Activated CD8-positive, alpha-beta T cell treated with anti-CD3 and anti-CD28 coated beads, Interleukin-2, amount 10 ng/mL, durations not matched to agents 7 days and 5 days (primary cell): ENCODE measurements at regions not wholly inside any gene's neighbourhood (a gene's known extent, or its start where the extent isn't known, plus 50 kb on each side); places are given as distances from the start of the nearest gene placed in this dataset.

Experiments
- ATAC-seq: fragments of 150-1000 bp; cut with Tn5 transposase; one replicate; pipeline ENCODE4 v1.10.0; 2021; ENCODE audit warnings: moderate library complexity
- CTCF ChIA-PET: fragments of 350-600 bp; sonication (Branson Sonifier 250); formaldehyde crosslinking; loops from one replicate; lab custom pipeline; 2021; ENCODE audit warnings: antibody characterized with exemption; lab: Charles Lee
- POLR2A ChIA-PET: fragments of 350-600 bp; sonication (Branson Sonifier 250); formaldehyde crosslinking; loops from one replicate; lab custom pipeline; 2021; ENCODE audit warnings: antibody characterized with exemption; lab: Charles Lee
- DNase-seq: peaks from one replicate; pipeline ENCODE4 v3.0.0-alpha.2; 2020
- H3K27ac Mint-ChIP-seq: one replicate; pipeline ENCODE4 v1.8.0; 2021; ENCODE audit warnings: mild to moderate bottlenecking, mixed read lengths
- H3K27me3 Mint-ChIP-seq: one replicate; pipeline ENCODE4 v1.8.0; 2021; ENCODE audit warnings: low read depth, mixed read lengths
- H3K36me3 Mint-ChIP-seq: one replicate; pipeline ENCODE4 v1.8.0; 2021; ENCODE audit warnings: low read depth, mixed read lengths
- H3K4me1 Mint-ChIP-seq: one replicate; pipeline ENCODE4 v1.8.0; 2021; ENCODE audit warnings: low read depth, mixed read lengths
- H3K4me3 Mint-ChIP-seq: one replicate; pipeline ENCODE4 v1.8.0; 2021; ENCODE audit warnings: mild to moderate bottlenecking, mixed read lengths
- H3K9me3 Mint-ChIP-seq: one replicate; pipeline ENCODE4 v1.8.0; 2022; ENCODE audit warnings: mixed read lengths; ENCODE audit not compliant: insufficient read depth

DNA sequence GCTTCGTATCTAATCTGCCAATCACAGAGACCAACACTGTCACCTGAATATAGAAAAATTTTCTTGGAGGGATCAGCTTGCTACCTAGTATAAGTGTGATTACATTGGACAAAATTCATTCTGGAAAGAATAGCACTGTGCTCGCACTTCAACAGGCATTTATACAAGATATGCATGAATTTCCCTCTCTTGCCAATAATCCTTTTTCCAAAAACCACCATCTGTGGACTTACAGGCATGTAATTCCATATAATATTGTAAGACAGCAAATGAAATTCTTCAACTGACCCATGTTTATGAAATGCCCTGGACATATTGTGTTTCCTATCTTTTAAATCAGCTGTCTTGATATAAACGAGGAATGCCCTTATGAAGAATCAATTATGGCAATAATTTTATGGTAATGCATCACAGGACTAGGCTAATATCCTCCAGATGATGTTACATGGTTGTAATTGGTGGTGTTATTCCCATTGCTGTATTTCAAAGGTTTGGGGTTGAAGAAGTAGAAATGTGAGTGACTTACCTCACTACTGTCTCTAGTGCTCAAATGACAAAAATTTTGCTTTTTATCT lies 861.4 kb upstream of the NECTIN3 start:
- no peaks in the 10 kb centered on the region for H3K9me3 Mint-ChIP-seq
- H3K27me3 Mint-ChIP-seq, result no peaks in the 10 kb centered on the region
- no peaks in the 10 kb centered on the region for H3K4me1 Mint-ChIP-seq
- no peak for DNase-seq
- no peak for ATAC-seq
- no peak overlapping the region for H3K4me3 Mint-ChIP-seq
- no peak overlapping the region for H3K27ac Mint-ChIP-seq
- ChIA-PET POLR2A (no interaction called here), CTCF (no interaction called here)
- H3K36me3 Mint-ChIP-seq, result no peaks in the 10 kb centered on the region

DNA sequence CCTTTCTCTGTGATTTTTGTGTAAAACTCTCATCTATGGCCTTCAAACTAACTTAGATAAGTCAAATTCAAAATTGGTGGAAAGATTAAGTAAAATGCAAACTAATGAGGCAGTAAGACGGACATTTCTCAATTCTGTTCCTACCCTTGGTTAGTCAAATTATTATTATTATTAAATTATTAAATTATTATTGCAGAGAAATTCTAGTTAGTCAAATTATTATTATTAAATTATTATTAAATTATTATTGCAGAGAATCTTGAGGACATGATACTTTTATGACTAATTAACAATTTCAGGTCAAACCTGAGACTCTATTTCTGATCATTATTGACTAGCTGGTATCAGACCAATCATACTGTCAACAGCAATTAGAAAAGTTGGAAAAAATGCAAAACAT lies 845.0 kb upstream of the NECTIN3 start:
- ATAC-seq (no peak), DNase-seq (no peak)
- H3K36me3 Mint-ChIP-seq, result no peaks in the 10 kb centered on the region
- H3K9me3 Mint-ChIP-seq, result no peaks in the 10 kb centered on the region
- POLR2A ChIA-PET, result interaction anchor here (0.6 kb wide), 1 partner anchor 352 kb away, joined by 3 read pairs; no protein-coding TSS in a partner anchor
- CTCF ChIA-PET, result no interaction called here
- no peaks in the 10 kb centered on the region for H3K4me1 Mint-ChIP-seq
- H3K27ac Mint-ChIP-seq, result no peak overlapping the region
- no peak overlapping the region for H3K4me3 Mint-ChIP-seq
- H3K27me3 Mint-ChIP-seq, result no peaks in the 10 kb centered on the region

DNA sequence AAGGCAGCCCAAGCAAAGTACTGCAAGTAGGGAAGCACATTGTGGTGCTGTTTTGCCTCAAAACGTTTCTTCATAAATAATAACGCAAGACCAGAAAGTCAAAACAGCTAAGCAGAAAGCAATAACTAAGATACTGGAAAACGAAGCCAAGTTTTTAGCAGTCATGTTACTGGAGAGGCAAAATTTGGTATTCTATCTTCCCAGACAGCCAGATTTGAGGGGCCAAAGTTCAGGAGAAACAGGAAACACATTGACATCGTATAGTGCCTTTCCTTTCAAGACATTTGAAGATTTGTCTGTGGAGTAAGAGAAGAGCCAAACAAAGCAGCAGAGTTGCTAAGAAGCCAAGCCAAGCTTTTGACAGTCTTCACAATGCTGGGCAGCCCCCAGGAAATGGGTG lies 843.6 kb upstream of the NECTIN3 start:
- H3K4me3 Mint-ChIP-seq, result no peak overlapping the region
- no peaks in the 10 kb centered on the region for H3K9me3 Mint-ChIP-seq
- no peak for DNase-seq
- no peaks in the 10 kb centered on the region for H3K4me1 Mint-ChIP-seq
- no peak overlapping the region for H3K27ac Mint-ChIP-seq
- no peaks in the 10 kb centered on the region for H3K27me3 Mint-ChIP-seq
- ChIA-PET CTCF (no interaction called here), POLR2A (no interaction called here)
- H3K36me3 Mint-ChIP-seq, result no peaks in the 10 kb centered on the region
- ATAC-seq, result no peak

DNA sequence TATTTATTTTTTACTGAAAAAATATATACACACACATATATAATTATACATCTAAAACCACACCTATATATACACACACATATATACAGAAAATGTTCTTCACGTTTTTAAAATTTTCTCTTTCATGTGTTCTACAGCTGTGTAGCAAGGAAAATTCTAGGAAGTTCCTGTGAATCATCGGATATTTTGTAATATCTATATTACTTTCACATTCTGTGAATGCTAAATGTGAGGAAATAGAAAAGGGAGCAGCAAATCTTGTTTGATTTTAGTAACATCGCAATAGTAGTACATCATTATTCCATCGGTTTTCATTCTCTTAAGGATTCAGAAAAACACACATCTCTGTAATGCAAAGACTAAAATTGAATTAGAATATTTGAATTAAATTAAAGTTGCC lies 836.8 kb upstream of the NECTIN3 start:
- H3K36me3 Mint-ChIP-seq, result no peaks in the 10 kb centered on the region
- no peaks in the 10 kb centered on the region for H3K9me3 Mint-ChIP-seq
- ChIA-PET POLR2A (no interaction called here), CTCF (no interaction called here)
- ATAC-seq (no peak), DNase-seq (no peak)
- no peaks in the 10 kb centered on the region for H3K4me1 Mint-ChIP-seq
- no peak overlapping the region for H3K4me3 Mint-ChIP-seq
- H3K27ac Mint-ChIP-seq, result no peak overlapping the region
- no peaks in the 10 kb centered on the region for H3K27me3 Mint-ChIP-seq

DNA sequence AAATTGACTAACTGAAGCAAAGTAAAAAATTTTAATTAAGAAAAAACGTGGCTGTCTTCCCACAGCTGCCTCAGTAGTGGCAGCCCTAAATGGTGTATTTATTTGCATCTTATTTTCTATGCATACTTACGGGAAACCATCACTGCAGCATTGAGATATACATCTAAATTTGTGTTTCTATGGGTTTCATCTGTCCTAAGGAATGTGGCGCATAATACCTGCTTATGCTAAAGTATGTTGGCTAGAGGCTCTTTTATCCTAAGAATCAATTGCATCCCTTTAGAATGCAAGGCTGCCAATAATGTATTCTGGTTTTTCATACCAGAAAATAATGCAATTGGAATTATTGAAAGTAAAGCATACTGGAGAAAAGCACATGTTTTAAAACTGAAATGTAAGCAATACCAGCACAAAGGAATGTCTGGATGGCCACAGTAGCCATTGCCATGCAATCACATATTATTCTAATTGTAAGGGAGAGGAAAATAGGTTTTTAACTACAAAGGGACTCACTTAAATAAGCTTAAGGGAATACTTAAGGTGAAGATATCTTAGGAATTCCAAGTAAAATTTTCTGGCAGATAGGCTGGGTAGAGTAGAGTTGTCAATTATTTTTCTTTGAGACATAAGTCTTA lies 834.5 kb upstream of the NECTIN3 start:
- Mint-ChIP-seq H3K9me3 (peaks cover 4% of the 10 kb centered on the region), H3K27me3 (no peaks in the 10 kb centered on the region), H3K4me1 (no peaks in the 10 kb centered on the region), H3K4me3 (no peak overlapping the region), H3K36me3 (no peaks in the 10 kb centered on the region), H3K27ac (no peak overlapping the region)
- ChIA-PET CTCF (interaction anchor here (0.7 kb wide), 1 partner anchor 559 kb away, joined by 3 read pairs; no protein-coding TSS in a partner anchor), POLR2A (no interaction called here)
- ATAC-seq (no peak), DNase-seq (no peak)

DNA sequence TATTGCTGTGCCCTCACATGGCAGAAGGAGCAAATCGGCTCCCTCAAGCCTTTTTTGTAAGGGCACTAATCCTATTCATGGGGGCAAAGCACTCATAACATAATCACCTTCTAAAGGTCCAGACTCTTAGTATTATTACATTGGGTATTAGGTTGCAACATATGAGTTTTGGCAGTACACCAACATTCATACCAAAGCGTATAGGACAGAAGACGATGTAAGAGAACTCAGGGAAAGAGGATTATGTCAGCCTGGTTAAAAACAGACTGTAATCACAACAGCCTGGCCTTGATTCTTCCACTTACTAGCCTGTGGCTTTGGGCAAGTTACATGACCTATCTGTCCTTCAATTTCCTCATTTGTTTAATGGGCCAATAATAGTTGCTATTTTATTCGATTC lies 828.5 kb upstream of the NECTIN3 start:
- H3K27me3 Mint-ChIP-seq, result no peaks in the 10 kb centered on the region
- DNase-seq, result no peak
- no peaks in the 10 kb centered on the region for H3K36me3 Mint-ChIP-seq
- H3K9me3 Mint-ChIP-seq, result peaks cover 4% of the 10 kb centered on the region
- no peak overlapping the region for H3K27ac Mint-ChIP-seq
- H3K4me3 Mint-ChIP-seq, result no peak overlapping the region
- POLR2A ChIA-PET, result interaction anchor here (0.6 kb wide), 1 partner anchor 314 kb away, joined by 5 read pairs; no protein-coding TSS in a partner anchor
- CTCF ChIA-PET, result no interaction called here
- no peak for ATAC-seq
- no peaks in the 10 kb centered on the region for H3K4me1 Mint-ChIP-seq

DNA sequence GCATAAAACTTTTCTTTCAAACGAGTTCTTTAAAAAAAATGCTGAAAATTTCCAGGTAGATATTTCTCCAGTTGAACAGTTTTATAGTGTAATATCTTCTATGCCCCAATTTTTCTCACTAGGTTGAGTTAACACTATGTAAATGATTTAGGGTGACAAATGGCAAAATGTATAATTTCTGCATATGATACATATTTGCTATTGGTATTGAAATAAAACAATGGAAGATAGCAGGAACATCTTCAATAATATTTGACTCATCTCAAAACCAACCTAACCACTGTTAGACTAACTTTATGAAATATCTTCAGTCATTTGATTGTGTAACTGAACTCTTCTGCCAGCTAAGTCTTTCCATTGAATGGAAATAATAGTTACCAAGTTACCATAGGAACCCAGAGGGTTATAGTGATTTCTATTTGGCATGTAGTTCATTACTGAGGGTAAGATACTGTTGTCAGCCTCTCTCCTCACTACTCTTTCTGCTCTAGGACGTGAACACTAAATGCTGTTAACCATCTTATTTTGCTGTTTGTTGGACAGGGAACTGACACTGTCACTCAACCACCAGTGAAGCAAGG lies 824.7 kb upstream of the NECTIN3 start:
- Mint-ChIP-seq H3K36me3 (no peaks in the 10 kb centered on the region), H3K4me3 (no peak overlapping the region), H3K9me3 (no peaks in the 10 kb centered on the region), H3K27me3 (no peaks in the 10 kb centered on the region), H3K27ac (no peak overlapping the region), H3K4me1 (no peaks in the 10 kb centered on the region)
- ATAC-seq (no peak), DNase-seq (no peak)
- CTCF ChIA-PET, result no interaction called here
- POLR2A ChIA-PET, result no interaction called here

DNA sequence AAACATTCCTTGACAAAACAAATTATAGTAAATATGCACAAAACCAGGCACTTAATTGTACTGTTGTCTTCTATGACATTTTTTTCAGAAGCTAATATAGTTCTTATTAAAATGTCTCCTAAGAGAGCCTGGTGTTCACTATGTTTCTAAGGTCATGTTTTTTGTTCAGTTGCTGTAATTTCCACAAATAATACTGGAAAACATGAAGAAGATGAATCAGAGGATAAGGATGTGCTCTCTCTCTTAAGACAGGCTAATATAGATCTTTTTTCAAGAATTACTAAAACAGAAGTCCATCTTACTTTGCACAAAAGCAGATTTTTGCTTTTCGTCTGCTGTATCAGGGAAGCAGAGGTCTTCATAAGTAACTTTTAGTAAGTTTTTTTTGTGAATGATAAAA lies 823.0 kb upstream of the NECTIN3 start:
- Mint-ChIP-seq H3K9me3 (no peaks in the 10 kb centered on the region), H3K27me3 (no peaks in the 10 kb centered on the region), H3K4me3 (no peak overlapping the region), H3K27ac (no peak overlapping the region), H3K4me1 (no peaks in the 10 kb centered on the region), H3K36me3 (no peaks in the 10 kb centered on the region)
- DNase-seq, result no peak
- ChIA-PET CTCF (no interaction called here), POLR2A (no interaction called here)
- no peak for ATAC-seq

DNA sequence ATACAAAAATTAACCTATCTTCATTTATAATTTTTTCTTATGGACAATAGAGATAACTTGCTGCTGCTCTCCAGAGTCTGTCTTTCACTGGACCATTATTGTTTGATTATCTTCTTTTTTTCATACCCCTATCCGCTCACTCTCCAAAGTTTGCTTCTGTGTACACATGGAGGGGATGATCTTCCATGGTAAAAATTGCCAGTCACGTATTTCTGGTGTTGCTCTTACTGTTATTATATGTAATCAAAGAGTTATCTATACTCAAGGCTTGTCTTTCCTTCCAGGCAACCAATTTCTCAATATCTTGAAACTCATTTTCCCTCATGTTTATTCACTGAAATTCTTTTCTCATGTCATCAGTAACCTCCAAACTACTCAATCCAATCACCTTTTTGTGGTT lies 817.8 kb upstream of the NECTIN3 start:
- H3K9me3 Mint-ChIP-seq, result no peaks in the 10 kb centered on the region
- ChIA-PET CTCF (no interaction called here), POLR2A (no interaction called here)
- H3K4me1 Mint-ChIP-seq, result no peaks in the 10 kb centered on the region
- DNase-seq (no peak), ATAC-seq (no peak)
- H3K27me3 Mint-ChIP-seq, result no peaks in the 10 kb centered on the region
- H3K4me3 Mint-ChIP-seq, result no peak overlapping the region
- no peak overlapping the region for H3K27ac Mint-ChIP-seq
- no peaks in the 10 kb centered on the region for H3K36me3 Mint-ChIP-seq

DNA sequence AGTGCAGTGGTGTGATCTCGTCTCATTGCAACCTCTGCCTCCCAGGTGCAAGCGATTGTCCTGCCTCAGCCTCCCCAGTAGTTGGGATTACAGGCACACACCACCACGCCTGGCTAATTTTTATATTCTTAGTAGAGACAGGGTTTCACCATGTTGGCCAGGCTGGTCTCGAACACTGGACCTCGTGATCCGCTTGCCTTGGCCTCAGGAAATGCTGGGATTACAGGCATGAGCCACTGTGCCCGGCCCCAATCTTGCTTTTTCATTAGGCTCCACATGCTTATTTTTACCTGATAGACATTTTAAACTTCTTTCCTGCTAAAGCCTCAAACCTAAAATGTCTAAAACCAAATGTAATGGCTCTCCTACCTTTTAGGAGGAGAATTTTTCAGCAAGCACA lies 817.0 kb upstream of the NECTIN3 start:
- POLR2A ChIA-PET, result no interaction called here
- Mint-ChIP-seq H3K4me3 (no peak overlapping the region), H3K27me3 (no peaks in the 10 kb centered on the region), H3K4me1 (no peaks in the 10 kb centered on the region), H3K9me3 (no peaks in the 10 kb centered on the region), H3K27ac (no peak overlapping the region), H3K36me3 (no peaks in the 10 kb centered on the region)
- no peak for ATAC-seq
- no peak for DNase-seq
- CTCF ChIA-PET, result no interaction called here

DNA sequence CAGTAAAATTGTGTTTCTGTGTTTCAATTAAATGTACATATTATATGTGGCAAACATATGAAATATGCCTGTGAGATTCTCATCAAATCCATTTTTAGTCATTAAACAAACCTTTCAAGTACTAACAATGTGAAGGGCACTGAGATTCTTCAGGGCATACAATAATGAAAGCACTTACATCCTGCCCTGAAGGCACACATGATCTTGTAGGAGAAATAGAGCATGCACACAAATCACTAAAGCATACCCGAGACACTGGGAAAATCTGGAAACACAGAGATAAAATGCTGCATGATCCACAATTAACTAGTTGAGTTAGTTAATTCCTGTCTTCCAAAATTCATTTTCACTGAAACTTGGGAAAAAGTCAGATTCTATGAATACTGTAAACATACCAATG lies 810.5 kb upstream of the NECTIN3 start:
- Mint-ChIP-seq H3K9me3 (no peaks in the 10 kb centered on the region), H3K27ac (no peak overlapping the region), H3K36me3 (no peaks in the 10 kb centered on the region), H3K27me3 (no peaks in the 10 kb centered on the region), H3K4me1 (no peaks in the 10 kb centered on the region), H3K4me3 (no peak overlapping the region)
- POLR2A ChIA-PET, result interaction anchor here (0.7 kb wide), 1 partner anchor 564 kb away, joined by 3 read pairs; no protein-coding TSS in a partner anchor
- DNase-seq, result no peak
- CTCF ChIA-PET, result interaction anchor here (0.7 kb wide), 1 partner anchor 56 kb away, joined by 4 read pairs; no protein-coding TSS in a partner anchor
- ATAC-seq, result no peak

DNA sequence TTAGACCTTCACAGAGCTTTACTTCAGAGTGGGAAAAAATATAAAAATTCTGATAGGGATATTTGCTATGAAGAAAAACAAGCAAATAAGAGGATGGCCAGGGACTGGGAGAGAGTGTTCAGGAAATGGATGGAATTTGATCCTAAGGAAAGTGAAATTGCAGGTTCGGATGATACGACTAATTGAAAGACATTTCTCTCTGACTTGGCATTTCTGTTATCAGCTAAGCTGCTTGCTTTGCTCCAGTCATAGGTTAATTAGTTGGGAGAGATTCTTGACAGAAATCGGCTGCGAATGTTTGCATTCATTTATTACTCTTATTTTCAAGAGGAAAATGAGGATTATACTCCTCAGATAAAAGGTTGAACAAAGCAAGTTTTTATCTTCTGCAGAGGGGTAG lies 808.7 kb upstream of the NECTIN3 start:
- Mint-ChIP-seq H3K9me3 (no peaks in the 10 kb centered on the region), H3K36me3 (no peaks in the 10 kb centered on the region), H3K4me1 (no peaks in the 10 kb centered on the region), H3K27ac (no peak overlapping the region), H3K27me3 (no peaks in the 10 kb centered on the region), H3K4me3 (no peak overlapping the region)
- DNase-seq, result no peak
- ATAC-seq, result no peak
- POLR2A ChIA-PET, result no interaction called here
- CTCF ChIA-PET, result interaction anchor here (0.7 kb wide), 1 partner anchor 804 kb away, joined by 3 read pairs; no protein-coding TSS in a partner anchor
